ENCODE measurements at regions not wholly inside any gene's neighbourhood (a gene's known extent, or its start where the extent isn't known, plus 50 kb on each side); places are given as distances from the start of the nearest gene placed in this dataset.

GRCh38 chr14:71602524-71602923 is 329.7 kb upstream of the RGS6 start:
- no peak overlapping the region for H3K27ac ChIP-seq
- DNase-seq (ENCODE audit: low read depth, low spot score) = no peak

- H3K27ac ChIP-seq = no peak overlapping the region
- DNase-seq (ENCODE audit: low read depth, low spot score) = no peak
Measured at GRCh38 chr14:71604231-71604630, 328.0 kb upstream of the RGS6 start.

DNA sequence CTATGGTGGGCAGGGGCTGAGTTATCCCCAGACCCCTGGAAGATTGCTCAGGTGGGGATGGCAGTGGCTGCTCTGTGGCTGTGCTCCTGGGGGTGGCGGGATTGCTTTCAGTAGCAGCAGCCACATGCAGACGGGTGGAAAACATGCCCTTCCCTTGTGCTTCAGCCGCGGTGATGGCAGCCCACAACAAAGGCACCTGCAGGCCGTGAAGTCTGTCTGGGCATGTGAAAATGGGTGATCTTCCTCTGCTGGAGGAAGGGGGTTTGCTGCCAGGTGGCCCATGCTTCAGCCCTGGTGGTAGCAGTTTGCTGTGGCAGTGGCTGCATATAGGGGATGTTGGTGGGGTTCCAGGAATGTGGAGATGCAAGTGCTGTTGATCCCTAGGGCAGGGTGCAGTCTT is 326.2 kb upstream of the RGS6 start:
- no peak overlapping the region for H3K27ac ChIP-seq
- DNase-seq (ENCODE audit: low read depth, low spot score) = no peak

DNA sequence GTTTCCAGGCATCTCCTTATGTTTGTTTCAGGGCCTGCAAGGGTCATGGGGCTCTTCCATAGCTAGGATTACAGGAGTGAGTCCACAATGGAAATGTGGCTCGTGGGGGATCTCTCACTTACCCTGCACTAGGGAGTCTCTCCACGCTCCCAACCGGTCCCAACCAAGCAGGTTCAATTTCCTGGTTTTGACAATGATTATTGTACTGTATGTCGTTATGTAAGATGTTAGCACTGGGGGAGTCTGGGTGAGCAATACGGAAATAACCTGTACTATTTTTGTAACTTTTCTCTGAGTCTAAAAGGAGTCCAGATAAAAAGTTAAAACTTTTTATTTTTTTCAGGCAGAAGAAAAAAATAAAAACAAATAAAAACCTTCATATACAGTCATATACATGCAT is 325.7 kb upstream of the RGS6 start:
- H3K27ac ChIP-seq = no peak overlapping the region
- no peak for DNase-seq (ENCODE audit: low read depth, low spot score)

DNA sequence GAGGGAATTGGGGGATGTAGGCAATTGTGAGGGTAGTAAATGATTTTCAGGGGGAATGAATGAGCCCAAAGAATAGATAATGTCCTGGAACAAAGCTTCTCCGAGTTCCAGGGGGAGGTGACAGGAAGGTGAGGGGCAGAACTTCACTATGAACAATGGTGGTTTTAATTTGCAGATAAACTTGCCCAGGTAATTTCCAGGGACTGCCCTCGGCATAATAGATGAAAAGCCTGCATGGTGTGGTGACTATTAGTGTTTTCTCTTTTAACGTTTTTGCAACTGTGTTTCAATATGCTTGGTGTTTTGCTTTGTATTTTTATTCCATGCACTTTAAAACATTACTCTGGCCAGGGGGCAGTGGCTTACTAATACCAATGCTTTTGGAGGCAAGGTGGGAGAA is 325.2 kb upstream of the RGS6 start:
- no peak overlapping the region for H3K27ac ChIP-seq
- DNase-seq (ENCODE audit: low read depth, low spot score) = no peak

GRCh38 chr14:71610149-71610548 is 322.1 kb upstream of the RGS6 start:
- DNase-seq (ENCODE audit: low read depth, low spot score) = no peak
- no peak overlapping the region for H3K27ac ChIP-seq

DNA sequence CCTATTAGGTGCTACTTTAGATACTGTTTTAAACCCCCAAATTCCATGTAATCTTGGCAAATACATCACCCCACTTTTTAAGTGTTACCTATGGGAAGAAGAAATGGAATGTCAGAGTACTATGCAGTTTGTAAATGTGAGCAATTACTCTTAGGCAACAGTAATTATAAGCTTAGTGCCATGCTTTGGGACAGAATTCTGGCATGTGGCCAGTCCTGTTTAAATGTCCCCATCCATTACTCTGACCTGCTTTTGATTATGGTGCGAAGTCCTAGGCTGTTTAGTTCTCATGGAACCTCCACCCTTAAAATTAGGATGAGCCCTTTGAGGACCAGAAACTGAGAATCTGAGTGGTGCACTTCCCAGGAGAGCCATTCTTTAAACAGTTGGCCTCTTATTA is 321.4 kb upstream of the RGS6 start:
- DNase-seq (ENCODE audit: low read depth, low spot score) = no peak

DNA sequence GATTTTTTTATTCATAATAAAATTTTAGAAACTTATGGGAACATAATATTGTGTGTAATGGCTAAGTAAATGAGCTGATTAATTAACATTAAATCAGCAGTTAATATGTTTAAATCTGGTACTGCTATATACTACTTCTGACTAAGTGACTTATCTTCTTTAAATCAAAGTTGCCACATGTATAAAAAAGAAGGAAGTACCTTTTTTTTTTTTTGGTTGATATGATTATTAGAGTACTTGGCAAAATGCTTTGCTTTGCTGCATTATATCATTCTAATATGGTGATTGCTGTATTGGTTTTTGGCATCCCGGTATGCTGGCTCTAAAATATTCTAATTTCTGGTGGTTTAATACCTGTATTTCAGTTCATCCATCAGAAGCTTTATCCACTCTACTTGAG is 319.1 kb upstream of the RGS6 start:
- DNase-seq (ENCODE audit: low read depth, low spot score) = no peak

More for the DNA sequence above, 321.4 kb upstream of the RGS6 start:
- H3K27ac ChIP-seq = no peak overlapping the region

GRCh38 chr14:71616013-71616412 is 316.2 kb upstream of the RGS6 start:
- no peak overlapping the region for H3K27ac ChIP-seq
- no peak for DNase-seq (ENCODE audit: low read depth, low spot score)

More for the DNA sequence above, 319.1 kb upstream of the RGS6 start:
- no peak overlapping the region for H3K27ac ChIP-seq

GRCh38 chr14:71618047-71618446 is 314.2 kb upstream of the RGS6 start:
- no peak for DNase-seq (ENCODE audit: low read depth, low spot score)
- H3K27ac ChIP-seq = no peak overlapping the region

DNA sequence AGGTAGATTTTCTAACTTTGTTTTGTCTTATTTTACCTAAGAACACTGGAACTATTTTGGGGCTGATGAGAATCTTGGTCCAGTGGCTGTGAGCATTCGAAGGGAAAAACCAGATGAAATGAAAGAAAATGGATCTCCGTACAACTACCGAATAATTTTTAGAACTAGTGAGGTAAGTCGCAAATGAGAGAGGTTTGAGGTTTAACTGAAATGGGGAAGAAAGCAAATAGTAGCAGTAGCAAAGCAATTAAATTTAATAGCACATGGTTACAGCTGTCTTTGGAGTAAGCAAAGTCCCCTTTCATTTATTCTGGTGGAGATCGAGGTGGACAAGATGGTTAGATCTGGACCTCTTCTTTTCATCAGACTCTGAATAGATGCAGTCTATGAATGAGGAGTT is 313.5 kb upstream of the RGS6 start:
- H3K27ac ChIP-seq = no peak overlapping the region
- no peak for DNase-seq (ENCODE audit: low read depth, low spot score)

GRCh38 chr14:71619472-71619871 is 312.8 kb upstream of the RGS6 start:
- DNase-seq (ENCODE audit: low read depth, low spot score) = no peak
- no peak overlapping the region for H3K27ac ChIP-seq

GRCh38 chr14:71620401-71620800 is 311.8 kb upstream of the RGS6 start:
- no peak for DNase-seq (ENCODE audit: low read depth, low spot score)

GRCh38 chr14:71621276-71621675 is 311.0 kb upstream of the RGS6 start:
- peak overlapping the region; percentile 27 for H3K27ac ChIP-seq
- no peak for DNase-seq (ENCODE audit: low read depth, low spot score)

More at GRCh38 chr14:71620401-71620800, 311.8 kb upstream of the RGS6 start:
- H3K27ac ChIP-seq = peak overlapping the region; percentile 27

DNA sequence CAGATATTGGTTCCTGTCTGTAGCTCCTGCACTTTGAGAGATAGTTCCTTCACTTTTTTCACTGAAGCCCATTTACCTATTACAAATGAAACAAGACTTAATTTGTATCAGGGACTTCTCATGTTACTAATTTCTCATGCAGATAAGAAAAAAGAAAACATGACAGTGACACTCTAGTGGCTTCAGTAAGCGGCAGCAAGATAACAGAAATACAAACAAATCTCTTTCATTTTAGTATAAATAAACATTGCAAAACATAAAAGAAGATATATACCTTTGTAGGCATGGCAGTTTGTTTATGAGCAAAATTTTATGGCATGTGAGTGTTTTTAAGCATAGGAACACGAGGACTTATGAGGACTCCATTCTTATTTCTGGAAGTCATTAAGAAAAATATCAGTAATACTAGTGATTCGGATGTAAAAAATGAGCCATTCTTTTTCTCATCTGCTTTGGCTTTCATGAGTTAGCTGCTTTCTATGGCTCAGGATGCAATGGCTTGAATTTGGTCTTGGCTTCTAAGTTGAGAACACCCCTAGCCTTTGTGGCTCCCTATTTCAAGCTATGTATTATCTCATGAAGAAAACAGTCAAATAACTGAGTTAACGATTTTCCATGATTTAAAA is 310.1 kb upstream of the RGS6 start:
- H3K27ac ChIP-seq = no peak overlapping the region
- no peak for DNase-seq (ENCODE audit: low read depth, low spot score)

GRCh38 chr14:71623939-71624338 is 308.3 kb upstream of the RGS6 start:
- no peak overlapping the region for H3K27ac ChIP-seq
- DNase-seq (ENCODE audit: low read depth, low spot score) = no peak

GRCh38 chr14:71625175-71625574 is 307.1 kb upstream of the RGS6 start:
- H3K27ac ChIP-seq = no peak overlapping the region
- DNase-seq (ENCODE audit: low read depth, low spot score) = no peak

DNA sequence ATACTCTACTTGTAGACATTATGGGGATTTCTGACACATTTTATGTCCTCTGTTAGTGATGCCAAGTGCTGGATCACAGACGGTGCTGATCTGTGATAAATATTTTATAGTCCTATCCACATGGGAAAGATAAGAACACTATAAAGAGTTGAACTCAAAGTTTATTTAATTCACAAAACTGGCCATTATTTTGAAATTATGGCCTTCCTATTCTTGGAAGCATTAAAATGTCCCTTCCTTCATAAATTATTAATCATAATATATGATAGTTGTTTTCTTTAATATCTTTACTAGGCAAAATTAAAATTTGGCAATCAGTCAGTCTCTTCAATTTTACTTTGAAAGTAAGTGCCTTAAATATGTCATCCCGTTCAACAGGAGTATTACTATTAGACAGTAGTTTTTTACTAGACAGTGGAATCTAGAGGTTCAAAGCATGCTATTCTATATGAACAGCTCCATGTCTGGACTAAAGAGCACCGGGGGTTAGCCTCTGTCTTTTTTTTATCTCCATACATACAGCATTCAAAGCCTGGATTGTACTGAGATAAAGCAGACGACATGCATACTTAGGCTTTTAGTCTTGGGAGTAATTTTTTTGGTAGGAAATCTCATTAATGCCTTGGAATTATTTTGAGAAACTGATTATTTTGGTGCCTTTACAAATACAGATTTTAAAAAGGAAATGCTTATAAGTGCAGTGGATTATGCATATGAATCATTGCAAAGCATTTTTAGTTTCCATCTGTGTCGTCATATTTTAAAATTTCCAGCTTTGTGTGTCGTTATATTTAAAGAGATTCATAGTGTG is 306.1 kb upstream of the RGS6 start:
- H3K27ac ChIP-seq = no peak overlapping the region
- no peak for DNase-seq (ENCODE audit: low read depth, low spot score)

- H3K27ac ChIP-seq = no peak overlapping the region
- DNase-seq (ENCODE audit: low read depth, low spot score) = no peak
Measured at GRCh38 chr14:71628433-71628832, 303.8 kb upstream of the RGS6 start.

DNA sequence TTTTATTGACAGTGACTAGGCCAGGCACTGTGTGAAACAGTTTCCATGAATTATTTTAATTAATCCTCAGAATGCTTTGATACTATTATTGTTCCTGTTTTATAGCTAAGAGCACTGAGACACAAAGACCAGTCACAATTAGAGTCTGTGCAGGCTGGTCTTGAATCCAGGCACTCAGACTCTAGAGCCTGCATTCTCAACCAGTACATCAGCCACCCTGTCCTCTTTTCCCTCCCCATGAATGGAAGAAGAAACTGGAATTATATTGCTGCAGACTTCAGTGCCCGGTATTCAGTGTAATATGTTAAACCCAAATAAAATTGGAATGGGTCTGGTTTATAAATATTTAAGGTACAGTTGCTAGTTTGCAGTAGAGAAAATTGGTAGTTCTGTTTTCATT is 303.0 kb upstream of the RGS6 start:
- no peak overlapping the region for H3K27ac ChIP-seq
- DNase-seq (ENCODE audit: low read depth, low spot score) = no peak

DNA sequence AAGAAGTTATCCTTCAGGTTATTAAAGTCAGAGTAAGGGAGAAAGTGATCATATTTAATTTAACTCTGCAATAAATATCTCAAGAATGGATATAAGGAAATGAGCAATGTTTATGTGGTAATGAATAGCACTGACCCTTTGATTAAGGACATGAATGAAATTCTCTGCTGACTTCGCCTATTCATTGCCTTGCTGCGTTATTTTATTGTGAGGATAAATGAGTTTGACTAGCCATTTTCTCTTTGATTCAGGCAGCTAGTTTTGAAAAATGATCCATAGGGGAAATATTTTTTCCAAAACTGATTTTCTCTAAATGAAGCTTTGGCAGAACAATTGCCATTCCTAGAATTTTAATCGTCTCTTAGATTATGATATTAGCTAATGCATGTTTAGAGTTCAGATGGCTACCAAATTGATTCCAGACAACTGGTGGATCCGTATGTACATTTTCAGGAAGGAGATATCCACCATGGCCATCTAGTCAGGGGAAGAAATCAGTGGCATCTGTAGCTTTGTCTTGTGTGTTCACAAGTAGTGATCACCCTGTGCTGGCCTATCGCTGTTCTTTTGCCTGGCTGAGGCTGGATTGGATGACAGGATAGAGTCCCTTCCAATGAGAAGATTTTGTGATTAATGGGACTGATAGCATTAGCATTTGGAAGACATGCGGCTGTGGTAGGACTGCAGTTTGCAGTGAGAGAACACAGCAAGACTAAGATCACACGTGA is 302.3 kb upstream of the RGS6 start:
- DNase-seq (ENCODE audit: low read depth, low spot score) = no peak
- no peak overlapping the region for H3K27ac ChIP-seq

Data from epithelial cell of prostate (primary cell).